Neural crest cell (in vitro differentiated cells): ENCODE measurements at regions not wholly inside any gene's neighbourhood (a gene's known extent, or its start where the extent isn't known, plus 50 kb on each side); places are given as distances from the start of the nearest gene placed in this dataset.

Experiments
- DNase-seq: peaks from one replicate; pipeline ENCODE4 v3.0.0; 2021; ENCODE audit warnings: low read depth, mixed read lengths, low spot score
- H3K27ac Mint-ChIP-seq: one replicate; pipeline ENCODE4 v1.8.0; 2021; ENCODE audit warnings: mild to moderate bottlenecking, mixed read lengths; ENCODE audit not compliant: unreplicated experiment
- H3K27me3 Mint-ChIP-seq: 2 replicates; pipeline ENCODE4 v1.8.0; 2021; ENCODE audit warnings: low read depth, mild to moderate bottlenecking, mixed read lengths
- H3K36me3 Mint-ChIP-seq: 2 replicates; pipeline ENCODE4 v1.8.0; 2021; ENCODE audit warnings: low read depth, mild to moderate bottlenecking, mixed read lengths
- H3K4me1 Mint-ChIP-seq: 2 replicates; pipeline ENCODE4 v1.8.0; 2021; ENCODE audit warnings: mixed read lengths
- H3K4me3 Mint-ChIP-seq: one replicate; pipeline ENCODE4 v1.8.0; 2021; ENCODE audit warnings: mild to moderate bottlenecking, mixed read lengths
- H3K9me3 Mint-ChIP-seq: 2 replicates; pipeline ENCODE4 v1.8.0; 2021; ENCODE audit warnings: mixed read lengths
- CTCF ChIP-seq: fragments of 200-600 bp; sonication (generic); conservative IDR thresholded peaks from 2 replicates; pipeline ENCODE4 v1.5.0; 2021; ENCODE audit warnings: antibody characterized with exemption, mild to moderate bottlenecking

GRCh38 chrX:6768881-6769280 lies 234.0 kb upstream of the VCX3A start:
- Mint-ChIP-seq H3K36me3 (peaks cover 3% of the 10 kb centered on the region), H3K4me3 (no peak overlapping the region), H3K27me3 (no peaks in the 10 kb centered on the region), H3K9me3 (peaks cover 15% of the 10 kb centered on the region), H3K4me1 (peaks cover 20% of the 10 kb centered on the region), H3K27ac (no peak overlapping the region)
- no peak for TF ChIP-seq CTCF
- DNase-seq: no peak

- no peaks in the 10 kb centered on the region for H3K4me1 Mint-ChIP-seq
- H3K27me3 Mint-ChIP-seq: no peaks in the 10 kb centered on the region
- peaks cover 2% of the 10 kb centered on the region for H3K36me3 Mint-ChIP-seq
- H3K9me3 Mint-ChIP-seq: peaks cover 5% of the 10 kb centered on the region
- no peak overlapping the region for H3K27ac Mint-ChIP-seq
- H3K4me3 Mint-ChIP-seq: no peak overlapping the region
- no peak for TF ChIP-seq CTCF
- DNase-seq: no peak
These were observed 226.3 kb upstream of the VCX3A start for GRCh38 chrX:6761251-6761650.

GRCh38 chrX:6759655-6760375 lies 224.9 kb upstream of the VCX3A start:
- H3K9me3 Mint-ChIP-seq: peaks cover 4% of the 10 kb centered on the region
- no peak for DNase-seq
- no peaks in the 10 kb centered on the region for H3K27me3 Mint-ChIP-seq
- no peak overlapping the region for H3K4me3 Mint-ChIP-seq
- no peak for TF ChIP-seq CTCF
- no peak overlapping the region for H3K27ac Mint-ChIP-seq
- H3K36me3 Mint-ChIP-seq: peaks cover 3% of the 10 kb centered on the region
- H3K4me1 Mint-ChIP-seq: no peaks in the 10 kb centered on the region

GRCh38 chrX:6758234-6758633 lies 223.3 kb upstream of the VCX3A start:
- H3K27ac Mint-ChIP-seq: no peak overlapping the region
- no peaks in the 10 kb centered on the region for H3K4me1 Mint-ChIP-seq
- no peak for DNase-seq
- no peak for TF ChIP-seq CTCF
- H3K27me3 Mint-ChIP-seq: no peaks in the 10 kb centered on the region
- H3K36me3 Mint-ChIP-seq: peaks cover 3% of the 10 kb centered on the region
- no peak overlapping the region for H3K4me3 Mint-ChIP-seq
- H3K9me3 Mint-ChIP-seq: peaks cover 7% of the 10 kb centered on the region

GRCh38 chrX:6757631-6758030 lies 222.7 kb upstream of the VCX3A start:
- H3K4me1 Mint-ChIP-seq: no peaks in the 10 kb centered on the region
- TF ChIP-seq CTCF: no peak

More at GRCh38 chrX:6757631-6758030, 222.7 kb upstream of the VCX3A start:
- Mint-ChIP-seq H3K4me3 (no peak overlapping the region), H3K9me3 (peaks cover 7% of the 10 kb centered on the region), H3K27ac (no peak overlapping the region), H3K36me3 (peaks cover 3% of the 10 kb centered on the region), H3K27me3 (no peaks in the 10 kb centered on the region)
- DNase-seq: no peak
